Uterus (tissue), 2 donors: ENCODE measurements at regions not wholly inside any gene's neighbourhood (a gene's known extent, or its start where the extent isn't known, plus 50 kb on each side); places are given as distances from the start of the nearest gene placed in this dataset.

Experiments
- CTCF ChIP-seq, 4 experiments: fragments of 200-600 bp in 2 of 4; fragments of 450-650 bp in 2 of 4; sonication (generic) in 2 of 4; IDR thresholded peaks; one replicate each; pipeline ENCODE4 v1.5.1; 2016 to 2019; ENCODE audit warnings: antibody characterized with exemption in 4 of 4, mild to moderate bottlenecking in 2 of 4, moderate library complexity in 1 of 4
- POLR2A ChIP-seq, 2 donors: fragments of 450-650 bp; IDR thresholded peaks; one replicate each; pipeline ENCODE4 v1.6.1; 2016; ENCODE audit warnings: antibody characterized with exemption in 2 of 2, mild to moderate bottlenecking in 1 of 2, moderate library complexity in 1 of 2

GRCh38 chr18:56157541-56157940 lies 480.9 kb downstream of the TXNL1 start:
- no peak for TF ChIP-seq CTCF (IDR thresholded peaks at IDR 0.05)
- no peak for TF ChIP-seq POLR2A (IDR thresholded peaks at IDR 0.05)
